PC-3 (cell line): ENCODE measurements at regions not wholly inside any gene's neighbourhood (a gene's known extent, or its start where the extent isn't known, plus 50 kb on each side); places are given as distances from the start of the nearest gene placed in this dataset.

Source experiments
- ATAC-seq: fragments of 200-7000 bp; cut with Tn5 transposase; 2 replicates; pipeline ENCODE4 v1.9.1; 2020; ENCODE audit warnings: mild to moderate bottlenecking, moderate library complexity
- BruUV-seq: library from RNA; stranded (reverse); fragments of 400-500 nt; replicated peaks from 2 replicates; lab custom pipeline; 2021; lab: Mats Ljungman, UMichigan
- CTCF ChIA-PET: fragments of 300-600 bp; sonication (Branson Sonifier 250); formaldehyde crosslinking; loops from one replicate; lab custom pipeline; 2022; ENCODE audit warnings: antibody characterized with exemption; lab: Charles Lee
- POLR2A ChIA-PET: fragments of 300-600 bp; sonication (Branson Sonifier 250); formaldehyde crosslinking; loops from one replicate; lab custom pipeline; 2022; ENCODE audit warnings: antibody characterized with exemption; ENCODE audit not compliant: unreplicated experiment; lab: Charles Lee
- DNase-seq: peaks from one replicate; pipeline ENCODE4 v3.0.0-alpha.2; 2015
- H2AFZ ChIP-seq: fragments of 300-600 bp; sonication (generic); 2 replicates; pipeline ENCODE4 v1.6.0; 2016; ENCODE audit warnings: antibody characterized with exemption, low read length
- H3F3A ChIP-seq: fragments of 300-600 bp; sonication (generic); one replicate; pipeline ENCODE4 v1.6.0; 2017; ENCODE audit warnings: antibody characterized with exemption, low read length, control low read depth, mild to moderate bottlenecking; ENCODE audit not compliant: unreplicated experiment
- H3K27ac ChIP-seq: fragments of 300-600 bp; sonication (generic); 2 replicates; pipeline ENCODE4 v1.5.1; 2016; ENCODE audit warnings: mild to moderate bottlenecking, low read length
- H3K27me3 ChIP-seq: fragments of 300-600 bp; sonication (generic); 2 replicates; pipeline ENCODE4 v1.6.1; 2016; ENCODE audit warnings: low read length, mixed read lengths
- H3K36me3 ChIP-seq: fragments of 300-600 bp; sonication (generic); 2 replicates; pipeline ENCODE4 v1.6.1; 2016; ENCODE audit warnings: low read depth, mixed run types, low read length, mixed read lengths
- H3K4me1 ChIP-seq: fragments of 300-600 bp; sonication (generic); 2 replicates; pipeline ENCODE4 v1.5.1; 2016; ENCODE audit warnings: low read length; ENCODE audit not compliant: insufficient read depth
- H3K4me2 ChIP-seq: fragments of 300-600 bp; sonication (generic); 2 replicates; pipeline ENCODE4 v1.6.0; 2016; ENCODE audit warnings: low read length
- H3K4me3 ChIP-seq: fragments of 300-600 bp; sonication (generic); 2 replicates; pipeline ENCODE4 v1.5.1; 2016; ENCODE audit warnings: mild to moderate bottlenecking, low read length, mixed read lengths
- H3K79me2 ChIP-seq: fragments of 300-600 bp; sonication (generic); 2 replicates; pipeline ENCODE4 v1.6.1; 2017; ENCODE audit warnings: low read length, mixed read lengths
- H3K9ac ChIP-seq: fragments of 300-600 bp; sonication (generic); 2 replicates; pipeline ENCODE4 v1.6.0; 2016; ENCODE audit warnings: mild to moderate bottlenecking, low read length
- H3K9me2 ChIP-seq: fragments of 300-600 bp; sonication (generic); replicated peaks from 2 replicates; pipeline ENCODE4 v1.6.1; 2016; ENCODE audit warnings: mixed run types, low read length, mixed read lengths
- H3K9me3 ChIP-seq: fragments of 300-600 bp; sonication (generic); 2 replicates; pipeline ENCODE4 v1.6.1; 2016; ENCODE audit warnings: low read length, mixed read lengths
- H4K20me1 ChIP-seq: fragments of 300-600 bp; sonication (generic); 2 replicates; pipeline ENCODE4 v1.6.1; 2016; ENCODE audit warnings: low read length, mixed read lengths
- CTCF ChIP-seq: fragments of 300-600 bp; sonication (generic); conservative IDR thresholded peaks from 2 replicates; pipeline ENCODE4 v1.5.1; 2017; ENCODE audit warnings: antibody characterized with exemption, low read depth, mild to moderate bottlenecking, low read length
- EZH2 ChIP-seq: fragments of 300-600 bp; sonication (generic); IDR thresholded peaks from one replicate; pipeline ENCODE4 v1.6.1; 2017; ENCODE audit warnings: antibody characterized with exemption, mild to moderate bottlenecking, low read length; ENCODE audit not compliant: unreplicated experiment
- EZH2phosphoT487 ChIP-seq: fragments of 300-600 bp; sonication (generic); IDR thresholded peaks from 2 replicates; pipeline ENCODE4 v1.6.1; 2018; ENCODE audit warnings: mild to moderate bottlenecking, antibody characterized with exemption, low read length, borderline replicate concordance
- intact Hi-C: fragments of 100-400 bp; cut with micrococcal nuclease; formaldehyde crosslinking; loops from 2 replicates; pipeline ENCODE4 v1.9.0; 2023

GRCh38 chr7:70883750-70884439 lies 248.0 kb upstream of the GALNT17 start:
- H3K9ac ChIP-seq: no peak overlapping the region
- H3K27ac ChIP-seq: no peak overlapping the region
- ChIA-PET POLR2A (no interaction called here), CTCF (no interaction called here)
- TF ChIP-seq EZH2phosphoT487 (no peak), CTCF (no peak)
- H3K4me2 ChIP-seq: no peak overlapping the region
- H3K4me3 ChIP-seq: no peak overlapping the region
- H3F3A ChIP-seq: no peaks in the 10 kb centered on the region
- no peaks in the 10 kb centered on the region for H3K79me2 ChIP-seq
- H3K36me3 ChIP-seq: no peaks in the 10 kb centered on the region
- intact Hi-C loops: no loop called here
- BruUV-seq: no TSS peak
- H2AFZ ChIP-seq: no peak overlapping the region
- ATAC-seq (no peak), DNase-seq (no peak)
- H3K9me2 ChIP-seq: no peaks in the 10 kb centered on the region
- no peaks in the 10 kb centered on the region for H3K27me3 ChIP-seq
- no peaks in the 10 kb centered on the region for H4K20me1 ChIP-seq
- H3K9me3 ChIP-seq: no peaks in the 10 kb centered on the region
- no peaks in the 10 kb centered on the region for H3K4me1 ChIP-seq

GRCh38 chr7:70884440-70884764 lies 247.5 kb upstream of the GALNT17 start:
- Histone ChIP-seq H3K4me1 (no peaks in the 10 kb centered on the region), H3K27ac (no peak overlapping the region), H3K9me2 (no peaks in the 10 kb centered on the region), H3K27me3 (no peaks in the 10 kb centered on the region), H2AFZ (no peak overlapping the region), H3F3A (no peaks in the 10 kb centered on the region), H3K9ac (no peak overlapping the region), H3K9me3 (no peaks in the 10 kb centered on the region), H4K20me1 (no peaks in the 10 kb centered on the region), H3K36me3 (no peaks in the 10 kb centered on the region), H3K4me2 (no peak overlapping the region), H3K79me2 (no peaks in the 10 kb centered on the region), H3K4me3 (no peak overlapping the region)
- intact Hi-C loops: no loop called here
- ATAC-seq (no peak), DNase-seq (no peak)
- no TSS peak for BruUV-seq
- ChIA-PET POLR2A (no interaction called here), CTCF (no interaction called here)
- TF ChIP-seq EZH2phosphoT487 (no peak), EZH2 (no peak), CTCF (no peak)

GRCh38 chr7:70884809-70885208 lies 247.1 kb upstream of the GALNT17 start:
- Histone ChIP-seq H4K20me1 (no peaks in the 10 kb centered on the region), H3K36me3 (no peaks in the 10 kb centered on the region), H2AFZ (no peak overlapping the region), H3K27ac (no peak overlapping the region), H3K9me2 (no peaks in the 10 kb centered on the region), H3F3A (no peaks in the 10 kb centered on the region), H3K4me3 (no peak overlapping the region), H3K9me3 (no peaks in the 10 kb centered on the region), H3K4me2 (no peak overlapping the region), H3K79me2 (no peaks in the 10 kb centered on the region), H3K4me1 (no peaks in the 10 kb centered on the region), H3K27me3 (no peaks in the 10 kb centered on the region), H3K9ac (no peak overlapping the region)
- BruUV-seq: no TSS peak
- ATAC-seq (no peak), DNase-seq (no peak)
- intact Hi-C loops: no loop called here
- TF ChIP-seq EZH2phosphoT487 (no peak), CTCF (no peak)
- POLR2A ChIA-PET: no interaction called here
- CTCF ChIA-PET: no interaction called here
